ENCODE measurements at regions not wholly inside any gene's neighbourhood (a gene's known extent, or its start where the extent isn't known, plus 50 kb on each side); places are given as distances from the start of the nearest gene placed in this dataset.

GRCh38 chr4:72677886-72678285 lies 108.9 kb upstream of the ADAMTS3 start:
- no peaks in the 10 kb centered on the region for H3K36me3 Mint-ChIP-seq (ENCODE audit: low read depth)

DNA sequence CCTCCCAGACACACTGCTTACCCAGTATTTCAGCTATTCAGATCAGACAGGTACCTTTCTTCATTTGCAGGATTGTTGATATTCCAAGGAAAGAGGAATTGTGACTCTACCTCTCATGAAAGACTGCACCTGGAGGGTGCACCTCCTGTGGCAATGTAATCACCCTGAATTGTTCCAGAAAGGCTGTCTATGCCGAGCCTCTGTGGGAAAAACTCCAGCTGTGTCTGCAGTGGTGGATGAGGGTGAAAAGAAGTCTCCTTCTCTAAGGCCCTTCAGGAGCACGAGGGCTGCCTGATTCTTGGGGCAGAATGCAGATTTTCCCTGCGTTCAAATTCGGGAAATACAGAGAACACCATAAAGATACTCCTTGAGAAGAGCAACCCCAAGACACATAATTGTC lies 108.2 kb upstream of the ADAMTS3 start:
- Mint-ChIP-seq H3K4me3 (ENCODE audit: unreplicated experiment) (no peak overlapping the region), H3K9me3 (ENCODE audit: low read depth) (peaks cover 5% of the 10 kb centered on the region), H3K27me3 (ENCODE audit: low read depth) (peaks cover 30% of the 10 kb centered on the region), H3K36me3 (ENCODE audit: low read depth) (no peaks in the 10 kb centered on the region), H3K27ac (ENCODE audit: unreplicated experiment) (no peak overlapping the region), H3K4me1 (ENCODE audit: low read depth) (no peaks in the 10 kb centered on the region)
- no peak for DNase-seq (ENCODE audit: low spot score)
- no peak for TF ChIP-seq CTCF (IDR thresholded peaks at IDR 0.05)

More at GRCh38 chr4:72677886-72678285, 108.9 kb upstream of the ADAMTS3 start:
- no peak for TF ChIP-seq CTCF (IDR thresholded peaks at IDR 0.05)
- H3K27ac Mint-ChIP-seq (ENCODE audit: unreplicated experiment): no peak overlapping the region
- no peak overlapping the region for H3K4me3 Mint-ChIP-seq (ENCODE audit: unreplicated experiment)
- no peak for DNase-seq (ENCODE audit: low spot score)
- peaks cover 3% of the 10 kb centered on the region for H3K9me3 Mint-ChIP-seq (ENCODE audit: low read depth)
- H3K4me1 Mint-ChIP-seq (ENCODE audit: low read depth): no peaks in the 10 kb centered on the region
- H3K27me3 Mint-ChIP-seq (ENCODE audit: low read depth): peaks cover 30% of the 10 kb centered on the region

DNA sequence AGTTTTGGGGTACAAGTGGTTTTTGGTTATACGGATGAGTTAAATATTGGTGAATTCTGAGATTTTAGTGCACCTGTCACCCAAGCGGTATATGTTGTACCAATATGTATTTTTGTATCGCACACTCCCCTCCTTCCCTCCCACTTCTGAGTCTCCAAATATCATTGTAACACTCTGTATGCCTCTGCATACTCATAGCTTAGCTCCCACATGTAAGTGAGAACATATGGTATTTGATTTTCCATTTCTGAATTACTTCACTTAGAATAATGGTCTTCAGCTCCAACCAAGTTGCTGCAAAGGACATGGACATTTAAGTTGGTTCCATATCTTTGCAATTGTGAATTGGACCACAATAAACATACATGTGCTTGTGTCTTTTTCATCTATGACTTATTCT lies 103.0 kb upstream of the ADAMTS3 start:
- no peak for TF ChIP-seq CTCF (IDR thresholded peaks at IDR 0.05)

GRCh38 chr4:72670521-72670920 lies 101.5 kb upstream of the ADAMTS3 start:
- Mint-ChIP-seq H3K27me3 (ENCODE audit: low read depth) (peaks cover 39% of the 10 kb centered on the region), H3K27ac (ENCODE audit: unreplicated experiment) (no peak overlapping the region), H3K4me1 (ENCODE audit: low read depth) (no peaks in the 10 kb centered on the region), H3K4me3 (ENCODE audit: unreplicated experiment) (no peak overlapping the region), H3K36me3 (ENCODE audit: low read depth) (no peaks in the 10 kb centered on the region), H3K9me3 (ENCODE audit: low read depth) (peaks cover 3% of the 10 kb centered on the region)
- DNase-seq (ENCODE audit: low spot score): no peak
- no peak for TF ChIP-seq CTCF (IDR thresholded peaks at IDR 0.05)

More for the DNA sequence above, 103.0 kb upstream of the ADAMTS3 start:
- no peaks in the 10 kb centered on the region for H3K4me1 Mint-ChIP-seq (ENCODE audit: low read depth)
- H3K36me3 Mint-ChIP-seq (ENCODE audit: low read depth): no peaks in the 10 kb centered on the region
- peaks cover 41% of the 10 kb centered on the region for H3K27me3 Mint-ChIP-seq (ENCODE audit: low read depth)
- H3K27ac Mint-ChIP-seq (ENCODE audit: unreplicated experiment): no peak overlapping the region
- no peak overlapping the region for H3K4me3 Mint-ChIP-seq (ENCODE audit: unreplicated experiment)
- peaks cover 3% of the 10 kb centered on the region for H3K9me3 Mint-ChIP-seq (ENCODE audit: low read depth)
- no peak for DNase-seq (ENCODE audit: low spot score)

- Mint-ChIP-seq H3K36me3 (ENCODE audit: low read depth) (no peaks in the 10 kb centered on the region), H3K9me3 (ENCODE audit: low read depth) (no peaks in the 10 kb centered on the region), H3K4me1 (ENCODE audit: low read depth) (no peaks in the 10 kb centered on the region), H3K27me3 (ENCODE audit: low read depth) (peaks cover 35% of the 10 kb centered on the region), H3K4me3 (ENCODE audit: unreplicated experiment) (no peak overlapping the region), H3K27ac (ENCODE audit: unreplicated experiment) (no peak overlapping the region)
- TF ChIP-seq CTCF (IDR thresholded peaks at IDR 0.05): no peak
- no peak for DNase-seq (ENCODE audit: low spot score)
These were observed 97.9 kb upstream of the ADAMTS3 start for GRCh38 chr4:72666910-72667309.

Data from chondrocyte (in vitro differentiated cells).